HCT116 (cell line): ENCODE measurements at regions not wholly inside any gene's neighbourhood (a gene's known extent, or its start where the extent isn't known, plus 50 kb on each side); places are given as distances from the start of the nearest gene placed in this dataset.

Experiments
- ATAC-seq: fragments of 200-7000 bp; cut with Tn5 transposase; 2 replicates; pipeline ENCODE4 v1.9.1; 2020; ENCODE audit warnings: mild to moderate bottlenecking, moderate library complexity
- BruUV-seq: library from RNA; stranded (reverse); fragments of 400-500 nt; replicated peaks from 2 replicates; lab custom pipeline; 2021; lab: Mats Ljungman, UMichigan
- CTCF ChIA-PET: fragments of 300-600 bp; sonication (Branson Sonifier 250); formaldehyde crosslinking; loops from one replicate; lab custom pipeline; 2021; ENCODE audit warnings: antibody characterized with exemption; lab: Charles Lee
- POLR2A ChIA-PET: fragments of 300-600, 350-600 bp; sonication (Branson Sonifier 250); formaldehyde crosslinking; loops from one replicate; lab custom pipeline; 2021; ENCODE audit warnings: antibody characterized with exemption; lab: Charles Lee
- RAD21 ChIA-PET, 2 experiments: fragments of 300-600 bp; sonication (Branson Sonifier 250); formaldehyde crosslinking; loops; one replicate each; lab custom pipeline; 2023; ENCODE audit warnings: low total read pairs in 2 of 2; ENCODE audit not compliant: uncharacterized antibody in 2 of 2, unreplicated experiment in 2 of 2, low non-redundant PET in 1 of 2; lab: Charles Lee
- DNase-seq: peaks from one replicate; pipeline ENCODE4 v3.0.0-alpha.2; 2010; ENCODE audit warnings: low read depth, low spot score
- H2AFZ ChIP-seq: fragments of 200-600 bp; shearing (Covaris generic), sonication (generic); 2 replicates; pipeline ENCODE4 v1.6.1; 2017; ENCODE audit warnings: low read depth, mixed run types, mixed read lengths, antibody characterized with exemption, low read length; ENCODE audit not compliant: poor library complexity, severe bottlenecking
- H3K27ac ChIP-seq: 2 replicates; pipeline ENCODE4 v1.5.1; 2012; ENCODE audit warnings: low read depth, low read length
- H3K27me3 ChIP-seq: fragments of 200-600 bp; sonication (generic); 2 replicates; pipeline ENCODE4 v1.6.1; 2016; ENCODE audit warnings: mixed run types, low read length, mixed read lengths; ENCODE audit not compliant: insufficient read depth
- H3K36me3 ChIP-seq, 2 experiments: fragments of 200-500 bp in 1 of 2; fragments of 200-600 bp in 1 of 2; sonication (Bioruptor generic) in 1 of 2; sonication (generic) in 1 of 2; 2 replicates each; pipeline versions ENCODE4 v1.5.1 to v1.6.1; 2014 to 2016; ENCODE audit warnings: low read length in 2 of 2, inconsistent platforms in 1 of 2, mixed read lengths in 1 of 2, mixed run types in 1 of 2; ENCODE audit not compliant: insufficient read depth in 2 of 2, control insufficient read depth in 1 of 2
- H3K4me1 ChIP-seq, 2 experiments: fragments of 200-600 bp in 1 of 2; sonication (generic) in 1 of 2; 2 replicates each; pipeline versions ENCODE4 v1.5.1 to v1.6.1; 2012 to 2017; ENCODE audit warnings: low read length in 2 of 2, inconsistent platforms in 1 of 2, mild to moderate bottlenecking in 1 of 2, mixed read lengths in 1 of 2, mixed run types in 1 of 2, moderate library complexity in 1 of 2; ENCODE audit not compliant: insufficient read depth in 2 of 2, control insufficient read depth in 1 of 2
- H3K4me2 ChIP-seq: fragments of 200-600 bp; sonication (generic); 2 replicates; pipeline ENCODE4 v1.6.1; 2017; ENCODE audit warnings: mixed run types, low read length, mixed read lengths
- H3K4me3 ChIP-seq, 2 experiments: fragments of 200-600 bp in 1 of 2; sonication (generic) in 1 of 2; replicated peaks in 1 of 2; 2 replicates each; pipeline ENCODE4 v1.5.1; 2011 to 2016; ENCODE audit warnings: low read length in 2 of 2, control low read depth in 1 of 2, low read depth in 1 of 2, mild to moderate bottlenecking in 1 of 2, mixed read lengths in 1 of 2, mixed run types in 1 of 2
- H3K79me2 ChIP-seq: fragments of 200-600 bp; sonication (generic); 2 replicates; pipeline ENCODE4 v1.6.1; 2017; ENCODE audit warnings: mild to moderate bottlenecking, mixed run types, low read length, moderate library complexity, mixed read lengths; ENCODE audit not compliant: insufficient read depth
- H3K9ac ChIP-seq: fragments of 200-600 bp; sonication (generic); 2 replicates; pipeline ENCODE4 v1.6.1; 2016; ENCODE audit warnings: low read length, mixed read lengths
- H3K9me2 ChIP-seq: fragments of 200-600 bp; sonication (generic), shearing (Covaris generic); 2 replicates; pipeline ENCODE4 v1.6.1; 2017; ENCODE audit warnings: mixed run types, mild to moderate bottlenecking, moderate library complexity; ENCODE audit not compliant: insufficient read depth
- H3K9me3 ChIP-seq, 2 experiments: fragments of 200-500 bp in 1 of 2; fragments of 200-600 bp in 1 of 2; sonication (Bioruptor generic) in 1 of 2; sonication (generic) in 1 of 2; 2 replicates each; pipeline ENCODE4 v1.6.1; 2014 to 2017; ENCODE audit warnings: low read length in 2 of 2, mixed read lengths in 2 of 2, inconsistent platforms in 1 of 2, low read depth in 1 of 2, mild to moderate bottlenecking in 1 of 2, mixed run types in 1 of 2, moderate library complexity in 1 of 2; ENCODE audit not compliant: control insufficient read depth in 1 of 2, insufficient read depth in 1 of 2
- H4K20me1 ChIP-seq: fragments of 200-600 bp; sonication (generic), shearing (Covaris generic); 2 replicates; pipeline ENCODE4 v1.6.1; 2017; ENCODE audit warnings: mixed run types, mild to moderate bottlenecking, moderate library complexity; ENCODE audit not compliant: insufficient read depth
- CBX3 ChIP-seq: IDR thresholded peaks from 2 replicates; pipeline ENCODE4 v1.6.1; 2012; ENCODE audit warnings: low read depth
- CEBPB ChIP-seq: IDR thresholded peaks from 2 replicates; pipeline ENCODE4 v1.6.1; 2012; ENCODE audit warnings: low read depth
- ELF1 ChIP-seq: IDR thresholded peaks from 2 replicates; pipeline ENCODE4 v1.6.1; 2012; ENCODE audit warnings: low read depth, borderline replicate concordance
- EZH2 ChIP-seq: fragments of 200-600 bp; sonication (generic); IDR thresholded peaks from 2 replicates; pipeline ENCODE4 v1.6.1; 2017; ENCODE audit warnings: antibody characterized with exemption, mixed run types
- FOSL1 ChIP-seq: IDR thresholded peaks from 2 replicates; pipeline ENCODE4 v1.6.1; 2012; ENCODE audit warnings: low read depth
- JUND ChIP-seq: IDR thresholded peaks from 2 replicates; pipeline ENCODE4 v1.6.1; 2012
- MAX ChIP-seq: IDR thresholded peaks from 2 replicates; pipeline ENCODE4 v1.6.1; 2012
- POLR2A ChIP-seq: IDR thresholded peaks from 2 replicates; pipeline ENCODE4 v1.7.0; 2011; ENCODE audit warnings: borderline replicate concordance; ENCODE audit not compliant: insufficient read depth, insufficient read length; ENCODE audit errors: extremely low read depth
- RAD21 ChIP-seq: IDR thresholded peaks from 2 replicates; pipeline ENCODE4 v1.6.1; 2012; ENCODE audit warnings: low read depth, mild to moderate bottlenecking
- SRF ChIP-seq: IDR thresholded peaks from 2 replicates; pipeline ENCODE4 v1.6.1; 2012; ENCODE audit warnings: low read depth
- ZBTB33 ChIP-seq: IDR thresholded peaks from 2 replicates; pipeline ENCODE4 v1.6.1; 2011; ENCODE audit warnings: mild to moderate bottlenecking, low read length, moderate library complexity; ENCODE audit not compliant: insufficient replicate concordance; ENCODE audit errors: extremely low read depth
- ZFX ChIP-seq: fragments of 450-650 bp; IDR thresholded peaks from 2 replicates; pipeline ENCODE4 v1.6.1; 2017
- ZNF274 ChIP-seq: fragments of 200-500 bp; sonication (Bioruptor generic); IDR thresholded peaks from 2 replicates; pipeline ENCODE4 v1.6.1; 2014; ENCODE audit warnings: mild to moderate bottlenecking, low read depth, low read length, inconsistent platforms
- intact Hi-C: fragments of 100-400 bp; cut with micrococcal nuclease; formaldehyde crosslinking; loops from 2 replicates; pipeline ENCODE4 v1.10.0; 2022
- TF ChIP-seq, protein P1 (sequence below), 3 experiments: fragments of 200-600 bp in 1 of 3; sonication (generic) in 1 of 3; IDR thresholded peaks in 2 of 3; conservative IDR thresholded peaks in 1 of 3; 2 replicates each; pipeline ENCODE4 v1.5.1; 2012 to 2017; ENCODE audit warnings: low read depth in 2 of 3, low read length in 2 of 3, antibody characterized with exemption in 1 of 3, borderline replicate concordance in 1 of 3, control low read depth in 1 of 3, mild to moderate bottlenecking in 1 of 3, mixed read lengths in 1 of 3, mixed run types in 1 of 3, moderate library complexity in 1 of 3; ENCODE audit not compliant: insufficient read depth in 1 of 3

DNA sequence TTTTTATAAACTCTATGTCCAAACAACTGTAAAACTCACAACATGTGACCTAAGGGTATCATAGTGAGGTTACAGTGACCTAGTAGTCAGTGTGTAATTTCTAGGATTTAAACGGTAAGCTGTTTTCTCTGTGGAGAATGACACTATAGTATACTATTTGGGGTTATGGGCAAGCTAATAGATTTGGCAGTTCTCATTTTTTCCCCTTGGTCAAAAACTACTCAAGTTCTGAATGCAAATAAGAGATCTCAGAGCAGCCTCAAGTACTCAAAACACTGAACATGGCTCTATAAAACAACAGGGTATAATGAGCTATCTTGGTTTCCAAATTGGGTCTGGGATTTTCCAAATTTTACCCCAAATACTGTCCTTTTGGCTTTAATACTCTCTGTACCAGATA is 88.5 kb upstream of the HMCN1 start:
- no TSS peak for BruUV-seq
- Histone ChIP-seq H3K36me3 (no peaks in the 10 kb centered on the region), H3K4me1 (peaks cover 13 to 30% of the 10 kb centered on the region in 2 experiments; a peak in 3 of 4 replicates), H4K20me1 (no peaks in the 10 kb centered on the region), H2AFZ (peak overlapping the region; percentile 89), H3K4me3 (no peak overlapping the region), H3K4me2 (peak overlapping the region; percentile 67), H3K27me3 (no peaks in the 10 kb centered on the region), H3K79me2 (no peaks in the 10 kb centered on the region), H3K9me2 (no peaks in the 10 kb centered on the region), H3K9me3 (peaks cover 0 to 5% of the 10 kb centered on the region in 2 experiments; a peak in 2 of 4 replicates), H3K27ac (no peak overlapping the region), H3K9ac (no peak overlapping the region)
- RAD21 ChIA-PET, result no interaction called here
- ATAC-seq (no peak), DNase-seq (no peak)
- CTCF ChIA-PET, result interaction anchor here (1.3 to 1.9 kb wide), 2 partner anchors 35 to 50 kb away, joined by 3 to 11 read pairs; no protein-coding TSS in a partner anchor
- POLR2A ChIA-PET, result interaction anchor here (0.9 kb wide), 1 partner anchor 329 kb away, joined by 3 read pairs; the partner anchor contains the start of gene IVNS1ABP
- intact Hi-C loops, result no loop called here
- no peak for TF ChIP-seq SRF
- TF ChIP-seq, protein P1, sequence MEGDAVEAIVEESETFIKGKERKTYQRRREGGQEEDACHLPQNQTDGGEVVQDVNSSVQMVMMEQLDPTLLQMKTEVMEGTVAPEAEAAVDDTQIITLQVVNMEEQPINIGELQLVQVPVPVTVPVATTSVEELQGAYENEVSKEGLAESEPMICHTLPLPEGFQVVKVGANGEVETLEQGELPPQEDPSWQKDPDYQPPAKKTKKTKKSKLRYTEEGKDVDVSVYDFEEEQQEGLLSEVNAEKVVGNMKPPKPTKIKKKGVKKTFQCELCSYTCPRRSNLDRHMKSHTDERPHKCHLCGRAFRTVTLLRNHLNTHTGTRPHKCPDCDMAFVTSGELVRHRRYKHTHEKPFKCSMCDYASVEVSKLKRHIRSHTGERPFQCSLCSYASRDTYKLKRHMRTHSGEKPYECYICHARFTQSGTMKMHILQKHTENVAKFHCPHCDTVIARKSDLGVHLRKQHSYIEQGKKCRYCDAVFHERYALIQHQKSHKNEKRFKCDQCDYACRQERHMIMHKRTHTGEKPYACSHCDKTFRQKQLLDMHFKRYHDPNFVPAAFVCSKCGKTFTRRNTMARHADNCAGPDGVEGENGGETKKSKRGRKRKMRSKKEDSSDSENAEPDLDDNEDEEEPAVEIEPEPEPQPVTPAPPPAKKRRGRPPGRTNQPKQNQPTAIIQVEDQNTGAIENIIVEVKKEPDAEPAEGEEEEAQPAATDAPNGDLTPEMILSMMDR (IDR thresholded peaks at IDR 0.05 in 2 of 3, conservative IDR thresholded peaks at IDR 0.05 in 1 of 3; ENCODE audit: borderline replicate concordance in 1 of 3, insufficient read depth in 1 of 3, low read depth in 2 of 3, low read length in 2 of 3), result no peak
- no peak for TF ChIP-seq ZFX
- no peak for TF ChIP-seq ZBTB33
- no peak for TF ChIP-seq MAX
- no peak for TF ChIP-seq CBX3
- no peak for TF ChIP-seq JUND
- no peak for TF ChIP-seq ELF1
- TF ChIP-seq POLR2A, result no peak
- no peak for TF ChIP-seq EZH2
- no peak for TF ChIP-seq ZNF274
- no peak for TF ChIP-seq FOSL1
- no peak for TF ChIP-seq RAD21
- TF ChIP-seq CEBPB, result no peak
